ENCODE measurements at regions not wholly inside any gene's neighbourhood (a gene's known extent, or its start where the extent isn't known, plus 50 kb on each side); places are given as distances from the start of the nearest gene placed in this dataset.

- DNase-seq (ENCODE audit: low spot score): no peak
Measured at GRCh38 chr4:152112887-152113286, 352.1 kb upstream of the GATB start.

GRCh38 chr4:152112190-152112589 lies 351.4 kb upstream of the GATB start:
- no peak for DNase-seq (ENCODE audit: low spot score)

- no peak for DNase-seq (ENCODE audit: low spot score)
Measured at GRCh38 chr4:152110780-152111179, 350.0 kb upstream of the GATB start.

- no peak for DNase-seq (ENCODE audit: low spot score)
Measured at GRCh38 chr4:152109531-152110509, 349.0 kb upstream of the GATB start.

- no peak for DNase-seq (ENCODE audit: low spot score)
Measured at GRCh38 chr4:152107736-152108500, 347.1 kb upstream of the GATB start.

- DNase-seq (ENCODE audit: low spot score): no peak
Measured at GRCh38 chr4:152106781-152107321, 346.0 kb upstream of the GATB start.

- DNase-seq (ENCODE audit: low spot score): peak; percentile 96
Measured at GRCh38 chr4:152106113-152106763, 345.4 kb upstream of the GATB start.

GRCh38 chr4:152104901-152105357 lies 344.1 kb upstream of the GATB start:
- no peak for DNase-seq (ENCODE audit: low spot score)

GRCh38 chr4:152104356-152104755 lies 343.5 kb upstream of the GATB start:
- DNase-seq (ENCODE audit: low spot score): no peak

GRCh38 chr4:152103181-152103901 lies 342.5 kb upstream of the GATB start:
- DNase-seq (ENCODE audit: low spot score): no peak

GRCh38 chr4:152102436-152103000 lies 341.7 kb upstream of the GATB start:
- no peak for DNase-seq (ENCODE audit: low spot score)

- DNase-seq (ENCODE audit: low spot score): no peak
Measured at GRCh38 chr4:152101556-152102435, 341.0 kb upstream of the GATB start.

GRCh38 chr4:152100379-152101201 lies 339.8 kb upstream of the GATB start:
- DNase-seq (ENCODE audit: low spot score): peak; percentile 25

- no peak for DNase-seq (ENCODE audit: low spot score)
Measured at GRCh38 chr4:152099981-152100378, 339.2 kb upstream of the GATB start.

- no peak for DNase-seq (ENCODE audit: low spot score)
Measured at GRCh38 chr4:152099555-152099954, 338.7 kb upstream of the GATB start.

GRCh38 chr4:152099061-152099425 lies 338.2 kb upstream of the GATB start:
- no peak for DNase-seq (ENCODE audit: low spot score)

- no peak for DNase-seq (ENCODE audit: low spot score)
Measured at GRCh38 chr4:152098365-152099060, 337.7 kb upstream of the GATB start.

- DNase-seq (ENCODE audit: low spot score): no peak
Measured at GRCh38 chr4:152097371-152097770, 336.6 kb upstream of the GATB start.
